Colonic mucosa (tissue), 4 donors: ENCODE measurements at regions not wholly inside any gene's neighbourhood (a gene's known extent, or its start where the extent isn't known, plus 50 kb on each side); places are given as distances from the start of the nearest gene placed in this dataset.

ENCODE experiments used
- DNase-seq: peaks from one replicate; pipeline ENCODE4 v3.0.0-alpha.2; 2020
- H3K27ac ChIP-seq: fragments of 200-600 bp; one replicate; pipeline ENCODE4 v1.8.0; 2021
- H3K27me3 ChIP-seq: fragments of 200-600 bp; one replicate; pipeline ENCODE4 v1.8.0; 2021
- H3K36me3 ChIP-seq: fragments of 200-600 bp; one replicate; pipeline ENCODE4 v1.8.0; 2021
- H3K4me1 ChIP-seq: fragments of 200-600 bp; one replicate; pipeline ENCODE4 v1.8.0; 2021; ENCODE audit warnings: mild to moderate bottlenecking
- H3K4me3 ChIP-seq: fragments of 200-600 bp; one replicate; pipeline ENCODE4 v1.8.0; 2021
- H3K9ac ChIP-seq, 2 donors: one replicate each; pipeline ENCODE4 v1.7.0; 2013; ENCODE audit warnings: control low read depth in 2 of 2, low read depth in 2 of 2, low read length in 2 of 2
- H3K9me3 ChIP-seq: fragments of 200-600 bp; one replicate; pipeline ENCODE4 v1.8.0; 2021
- intact Hi-C: fragments of 100-400 bp; cut with DNase I; formaldehyde crosslinking; loops from one replicate; pipeline ENCODE4 v1.14.1; 2022
- TF ChIP-seq, protein P1 (sequence below): fragments of 200-600 bp; IDR thresholded peaks from one replicate; pipeline ENCODE4 v1.8.0; 2022; ENCODE audit warnings: antibody characterized with exemption, mild to moderate bottlenecking
- donor health status: healthy.
- donor health status: DM: no; HTN: no; CAD: no.
- donor health status: DM: no; HTN: no; CAD: no.

- Histone ChIP-seq H3K4me3 (no peak overlapping the region), H3K36me3 (no peaks in the 10 kb centered on the region), H3K9ac (no peak overlapping the region), H3K27ac (no peak overlapping the region), H3K27me3 (no peaks in the 10 kb centered on the region), H3K4me1 (no peaks in the 10 kb centered on the region), H3K9me3 (no peaks in the 10 kb centered on the region)
- TF ChIP-seq, protein P1, sequence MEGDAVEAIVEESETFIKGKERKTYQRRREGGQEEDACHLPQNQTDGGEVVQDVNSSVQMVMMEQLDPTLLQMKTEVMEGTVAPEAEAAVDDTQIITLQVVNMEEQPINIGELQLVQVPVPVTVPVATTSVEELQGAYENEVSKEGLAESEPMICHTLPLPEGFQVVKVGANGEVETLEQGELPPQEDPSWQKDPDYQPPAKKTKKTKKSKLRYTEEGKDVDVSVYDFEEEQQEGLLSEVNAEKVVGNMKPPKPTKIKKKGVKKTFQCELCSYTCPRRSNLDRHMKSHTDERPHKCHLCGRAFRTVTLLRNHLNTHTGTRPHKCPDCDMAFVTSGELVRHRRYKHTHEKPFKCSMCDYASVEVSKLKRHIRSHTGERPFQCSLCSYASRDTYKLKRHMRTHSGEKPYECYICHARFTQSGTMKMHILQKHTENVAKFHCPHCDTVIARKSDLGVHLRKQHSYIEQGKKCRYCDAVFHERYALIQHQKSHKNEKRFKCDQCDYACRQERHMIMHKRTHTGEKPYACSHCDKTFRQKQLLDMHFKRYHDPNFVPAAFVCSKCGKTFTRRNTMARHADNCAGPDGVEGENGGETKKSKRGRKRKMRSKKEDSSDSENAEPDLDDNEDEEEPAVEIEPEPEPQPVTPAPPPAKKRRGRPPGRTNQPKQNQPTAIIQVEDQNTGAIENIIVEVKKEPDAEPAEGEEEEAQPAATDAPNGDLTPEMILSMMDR, result no peak
- intact Hi-C loops, result no loop called here
- DNase-seq, result no peak
Measured at GRCh38 chr3:139101396-139101795, 56.7 kb upstream of the PRR23C start.

- H3K9ac ChIP-seq, result no peak overlapping the region
- H3K36me3 ChIP-seq, result no peaks in the 10 kb centered on the region
- no peaks in the 10 kb centered on the region for H3K4me1 ChIP-seq
- H3K27me3 ChIP-seq, result no peaks in the 10 kb centered on the region
- TF ChIP-seq, protein P1, result no peak
- intact Hi-C loops, result no loop called here
- H3K4me3 ChIP-seq, result no peak overlapping the region
- DNase-seq, result no peak
- H3K27ac ChIP-seq, result no peak overlapping the region
- no peaks in the 10 kb centered on the region for H3K9me3 ChIP-seq
Measured at GRCh38 chr3:139103484-139103883, 58.8 kb upstream of the PRR23C start.

DNA sequence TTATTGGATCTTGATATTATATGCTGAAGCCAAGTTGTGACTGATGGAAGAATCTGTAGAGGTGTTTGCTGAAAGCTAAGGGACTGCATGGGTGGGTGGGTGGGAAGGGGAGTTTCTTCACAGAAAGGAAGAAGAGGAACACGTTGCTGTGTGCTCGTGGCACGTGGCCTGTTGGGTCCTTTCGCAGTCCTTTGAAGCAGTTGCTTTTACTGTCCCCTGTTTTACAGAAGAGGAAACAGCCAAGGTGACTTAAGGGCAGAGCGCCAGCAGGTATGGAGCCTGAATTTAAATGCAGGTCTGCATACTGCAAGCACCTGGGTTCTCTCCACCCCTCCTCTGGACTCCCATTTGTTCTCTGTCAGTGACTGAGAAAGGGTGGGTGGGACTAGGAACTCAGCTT lies 59.4 kb upstream of the PRR23C start:
- Histone ChIP-seq H3K9ac (no peak overlapping the region), H3K36me3 (no peaks in the 10 kb centered on the region), H3K4me3 (no peak overlapping the region), H3K9me3 (no peaks in the 10 kb centered on the region), H3K27me3 (no peaks in the 10 kb centered on the region), H3K4me1 (no peaks in the 10 kb centered on the region), H3K27ac (no peak overlapping the region)
- TF ChIP-seq, protein P1, result no peak
- no peak for DNase-seq
- intact Hi-C loops, result no loop called here

DNA sequence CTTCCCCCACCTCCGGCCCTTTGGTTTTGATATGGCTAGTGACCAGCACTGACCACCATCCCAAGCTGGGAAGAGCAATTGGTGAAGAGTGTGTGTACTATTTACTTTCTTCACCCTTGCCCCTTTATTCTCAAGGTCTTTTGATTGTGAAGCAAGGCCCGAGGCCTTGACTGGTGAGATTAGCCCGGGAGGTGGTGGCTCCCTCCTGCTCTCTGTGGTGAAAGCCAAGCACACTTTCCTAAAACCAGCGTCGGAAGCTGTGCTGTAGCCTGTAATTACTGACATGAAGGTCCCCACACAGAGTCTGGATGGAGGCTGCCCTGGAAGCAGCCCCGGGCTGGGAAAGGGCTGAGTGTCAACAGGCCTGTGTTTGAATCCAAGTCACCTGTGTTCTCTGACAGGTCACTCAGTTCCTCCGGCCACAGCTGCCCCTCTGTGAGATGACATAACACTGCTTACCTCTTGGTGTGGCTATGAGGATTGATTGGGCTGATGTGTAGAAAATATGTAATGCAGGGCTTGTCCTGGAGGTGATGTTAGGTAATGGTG lies 60.5 kb upstream of the PRR23C start:
- intact Hi-C loops, result no loop called here
- TF ChIP-seq, protein P1, result no peak
- H3K4me3 ChIP-seq, result no peak overlapping the region
- H3K9ac ChIP-seq, result no peak overlapping the region
- no peaks in the 10 kb centered on the region for H3K27me3 ChIP-seq
- no peaks in the 10 kb centered on the region for H3K9me3 ChIP-seq
- H3K27ac ChIP-seq, result no peak overlapping the region
- H3K4me1 ChIP-seq, result no peaks in the 10 kb centered on the region
- no peaks in the 10 kb centered on the region for H3K36me3 ChIP-seq
- DNase-seq, result no peak

DNA sequence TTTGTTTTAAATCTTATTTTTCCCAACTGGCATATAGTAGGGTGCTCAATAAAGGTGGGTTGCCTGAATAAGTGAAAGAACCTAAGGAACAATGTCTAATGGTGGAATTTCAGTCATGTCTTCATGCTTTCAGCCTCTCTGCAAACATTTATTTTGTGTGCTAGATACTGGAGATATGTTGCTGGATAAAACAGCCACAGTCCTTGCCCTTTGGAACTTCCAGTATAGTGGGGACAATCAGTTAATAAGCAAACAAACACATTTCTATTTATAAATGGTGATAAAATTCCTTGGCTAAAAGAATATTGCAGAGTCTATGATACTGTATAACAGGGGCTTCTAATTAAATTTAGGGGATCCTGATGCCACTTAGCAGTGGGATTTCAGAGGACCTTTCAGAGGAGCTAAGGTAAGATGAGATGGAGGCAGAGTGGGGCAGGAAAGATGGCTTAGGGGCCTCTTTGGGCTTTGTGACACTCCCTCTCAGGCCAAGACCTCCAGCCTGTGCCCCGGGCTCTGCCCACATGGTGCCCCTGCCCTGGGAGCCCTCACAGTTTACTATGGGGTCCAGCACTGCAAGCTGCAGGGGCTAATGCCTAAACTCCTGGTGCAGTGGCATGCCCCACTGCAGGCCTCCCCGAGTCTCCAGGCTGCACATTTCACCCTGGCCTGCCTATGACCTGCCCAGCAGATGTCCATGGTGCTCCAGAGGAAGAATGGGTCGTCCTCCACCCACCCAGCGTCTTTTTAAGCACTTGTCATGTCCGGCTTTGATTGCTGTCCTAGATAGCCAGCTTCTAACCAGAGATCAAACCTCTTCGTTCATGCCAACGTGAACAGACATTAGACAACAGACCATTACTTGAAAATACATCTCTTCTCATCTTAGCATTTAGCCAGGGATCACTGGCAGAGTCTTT lies 61.6 kb upstream of the PRR23C start:
- no peak for DNase-seq
- TF ChIP-seq, protein P1, result no peak
- Histone ChIP-seq H3K36me3 (no peaks in the 10 kb centered on the region), H3K27ac (no peak overlapping the region), H3K4me1 (no peaks in the 10 kb centered on the region), H3K9me3 (no peaks in the 10 kb centered on the region), H3K9ac (no peak overlapping the region), H3K27me3 (no peaks in the 10 kb centered on the region), H3K4me3 (no peak overlapping the region)
- intact Hi-C loops, result no loop called here
